Right atrium auricular region (tissue), 2 donors: ENCODE measurements at regions not wholly inside any gene's neighbourhood (a gene's known extent, or its start where the extent isn't known, plus 50 kb on each side); places are given as distances from the start of the nearest gene placed in this dataset.

Source experiments
- DNase-seq: peaks from one replicate; pipeline ENCODE4 v3.0.0-alpha.2; 2019; ENCODE audit warnings: low spot score
- H3K27ac ChIP-seq, 2 donors: fragments of 200-600 bp; sonication (generic); 1 replicate in 1 of 2; 2 replicates in 1 of 2; pipeline ENCODE4 v1.5.1; 2016 to 2019
- H3K27me3 ChIP-seq, 2 donors: fragments of 200-600 bp; sonication (generic); one replicate each; pipeline versions ENCODE4 v1.5.1 to v1.6.0; 2017 to 2019
- H3K36me3 ChIP-seq: fragments of 200-600 bp; sonication (generic); one replicate; pipeline ENCODE4 v1.5.1; 2016
- H3K4me1 ChIP-seq, 2 donors: fragments of 200-600 bp; sonication (generic); one replicate each; pipeline versions ENCODE4 v1.5.1 to v1.6.0; 2017 to 2019
- H3K4me3 ChIP-seq, 2 donors: fragments of 200-600 bp; sonication (generic); 1 replicate in 1 of 2; 2 replicates in 1 of 2; pipeline ENCODE4 v1.5.1; 2017 to 2019; ENCODE audit warnings: mild to moderate bottlenecking in 1 of 2, moderate library complexity in 1 of 2
- H3K9me3 ChIP-seq, 2 donors: fragments of 200-600 bp; sonication (generic); one replicate each; pipeline ENCODE4 v1.5.1; 2019
- TF ChIP-seq, protein P1 (sequence below), 2 donors: fragments of 200-600 bp; sonication (generic); IDR thresholded peaks; one replicate each; pipeline ENCODE4 v1.5.1; 2019; ENCODE audit warnings: antibody characterized with exemption in 2 of 2

DNA sequence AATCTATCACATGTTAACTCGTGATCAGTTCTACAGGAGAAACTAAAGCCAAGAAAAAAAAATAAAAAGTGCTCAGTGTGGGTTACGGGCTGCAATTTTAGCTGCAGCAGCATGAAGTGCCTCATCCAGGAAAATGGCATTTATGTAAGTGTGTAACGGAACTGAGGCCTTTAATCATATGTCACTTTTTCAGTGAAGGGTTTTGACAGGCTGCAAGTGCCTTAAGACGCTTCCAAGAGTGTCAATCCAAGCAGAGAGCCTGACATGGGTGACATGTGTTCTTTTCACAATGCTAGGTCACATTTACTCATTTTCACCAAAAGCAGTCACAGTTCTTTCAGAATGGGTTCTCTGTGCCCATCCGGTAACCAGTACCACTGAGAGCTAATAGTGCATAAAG, 604.6 kb downstream of the RAB28 start:
- TF ChIP-seq, protein P1, sequence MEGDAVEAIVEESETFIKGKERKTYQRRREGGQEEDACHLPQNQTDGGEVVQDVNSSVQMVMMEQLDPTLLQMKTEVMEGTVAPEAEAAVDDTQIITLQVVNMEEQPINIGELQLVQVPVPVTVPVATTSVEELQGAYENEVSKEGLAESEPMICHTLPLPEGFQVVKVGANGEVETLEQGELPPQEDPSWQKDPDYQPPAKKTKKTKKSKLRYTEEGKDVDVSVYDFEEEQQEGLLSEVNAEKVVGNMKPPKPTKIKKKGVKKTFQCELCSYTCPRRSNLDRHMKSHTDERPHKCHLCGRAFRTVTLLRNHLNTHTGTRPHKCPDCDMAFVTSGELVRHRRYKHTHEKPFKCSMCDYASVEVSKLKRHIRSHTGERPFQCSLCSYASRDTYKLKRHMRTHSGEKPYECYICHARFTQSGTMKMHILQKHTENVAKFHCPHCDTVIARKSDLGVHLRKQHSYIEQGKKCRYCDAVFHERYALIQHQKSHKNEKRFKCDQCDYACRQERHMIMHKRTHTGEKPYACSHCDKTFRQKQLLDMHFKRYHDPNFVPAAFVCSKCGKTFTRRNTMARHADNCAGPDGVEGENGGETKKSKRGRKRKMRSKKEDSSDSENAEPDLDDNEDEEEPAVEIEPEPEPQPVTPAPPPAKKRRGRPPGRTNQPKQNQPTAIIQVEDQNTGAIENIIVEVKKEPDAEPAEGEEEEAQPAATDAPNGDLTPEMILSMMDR (IDR thresholded peaks at IDR 0.05), result no peak
- no peaks in the 10 kb centered on the region for H3K27me3 ChIP-seq
- H3K36me3 ChIP-seq, result no peaks in the 10 kb centered on the region
- no peaks in the 10 kb centered on the region for H3K9me3 ChIP-seq
- no peaks in the 10 kb centered on the region for H3K4me1 ChIP-seq
- no peak for DNase-seq
- no peak overlapping the region for H3K4me3 ChIP-seq
- H3K27ac ChIP-seq, result no peak overlapping the region

DNA sequence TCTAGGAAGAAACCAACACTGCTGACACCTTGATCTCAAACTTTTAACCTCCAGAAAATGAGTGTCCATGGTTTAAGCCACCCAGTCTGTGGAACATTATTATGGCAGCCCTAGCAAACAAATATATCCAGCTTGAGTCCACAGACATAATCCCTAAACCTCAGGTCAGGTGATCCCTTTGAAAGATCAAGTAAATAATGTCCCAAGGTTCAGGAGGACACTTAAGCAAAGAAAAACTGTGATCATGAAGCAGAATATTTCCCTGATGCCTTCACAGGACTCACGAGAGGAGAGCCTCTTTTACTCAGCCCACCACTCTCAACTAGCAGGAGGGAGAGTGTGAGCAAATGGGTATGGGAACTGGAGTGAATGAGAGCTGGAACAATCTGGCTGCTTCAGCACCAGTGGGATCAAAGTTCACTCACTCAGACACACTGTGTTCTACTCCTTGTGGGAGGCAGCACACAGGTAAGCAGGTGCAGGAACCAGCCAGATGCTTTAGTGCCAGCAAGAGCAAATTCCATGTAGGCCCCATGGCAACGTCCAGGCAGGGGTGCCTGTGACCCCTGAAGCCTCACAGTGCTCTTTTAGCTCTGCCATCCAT, 608.4 kb downstream of the RAB28 start:
- no peaks in the 10 kb centered on the region for H3K36me3 ChIP-seq
- TF ChIP-seq, protein P1 (IDR thresholded peaks at IDR 0.05), result no peak
- H3K27ac ChIP-seq, result no peak overlapping the region
- no peaks in the 10 kb centered on the region for H3K9me3 ChIP-seq
- H3K4me1 ChIP-seq, result no peaks in the 10 kb centered on the region
- no peak overlapping the region for H3K4me3 ChIP-seq
- no peak for DNase-seq
- H3K27me3 ChIP-seq, result no peaks in the 10 kb centered on the region

DNA sequence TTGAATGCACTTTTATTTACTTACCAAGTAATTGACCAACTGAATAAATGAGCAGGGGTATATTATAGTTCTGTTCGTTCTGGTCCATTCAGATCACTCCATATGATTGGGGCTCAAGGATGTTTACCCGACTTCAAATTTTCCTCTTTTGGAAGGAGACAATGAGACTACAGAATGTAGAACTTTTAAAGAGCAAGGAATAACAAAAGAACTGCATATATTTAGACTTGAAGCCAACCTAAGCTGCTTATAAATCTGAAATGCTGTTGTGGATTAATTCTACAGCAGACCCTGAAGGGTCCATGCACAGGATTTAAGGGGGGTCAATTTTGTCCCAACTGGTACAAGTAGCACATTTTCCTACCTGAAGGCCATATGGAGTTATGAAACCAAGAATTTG, 610.8 kb downstream of the RAB28 start:
- no peaks in the 10 kb centered on the region for H3K36me3 ChIP-seq
- H3K4me3 ChIP-seq, result no peak overlapping the region
- DNase-seq, result no peak
- no peaks in the 10 kb centered on the region for H3K27me3 ChIP-seq
- TF ChIP-seq, protein P1 (IDR thresholded peaks at IDR 0.05), result no peak
- H3K27ac ChIP-seq, result no peak overlapping the region
- H3K9me3 ChIP-seq, result peaks cover 0 to 7% of the 10 kb centered on the region in 2 donors
- H3K4me1 ChIP-seq, result no peaks in the 10 kb centered on the region

DNA sequence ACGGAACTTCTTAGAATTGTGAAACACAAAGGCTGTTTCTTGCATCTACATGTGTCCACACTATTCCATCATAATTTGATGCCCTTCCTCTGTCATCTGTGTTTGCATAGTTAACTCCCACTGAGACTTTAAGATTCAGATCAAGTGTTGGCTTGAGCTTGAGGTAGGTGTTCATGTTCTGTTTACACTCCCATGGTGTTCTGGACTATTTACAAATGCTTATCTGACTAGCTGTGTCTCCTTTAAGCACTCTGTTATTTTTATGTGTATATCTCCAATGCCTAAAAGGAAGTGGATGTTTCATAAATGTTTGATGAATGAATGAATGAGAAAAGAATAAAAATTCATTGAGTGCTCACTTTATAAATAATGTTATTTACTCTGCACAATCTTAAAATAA, 622.7 kb downstream of the RAB28 start:
- no peaks in the 10 kb centered on the region for H3K27me3 ChIP-seq
- H3K36me3 ChIP-seq, result no peaks in the 10 kb centered on the region
- no peaks in the 10 kb centered on the region for H3K9me3 ChIP-seq
- H3K4me3 ChIP-seq, result no peak overlapping the region
- DNase-seq, result no peak
- no peaks in the 10 kb centered on the region for H3K4me1 ChIP-seq
- H3K27ac ChIP-seq, result no peak overlapping the region
- TF ChIP-seq, protein P1 (IDR thresholded peaks at IDR 0.05), result no peak

DNA sequence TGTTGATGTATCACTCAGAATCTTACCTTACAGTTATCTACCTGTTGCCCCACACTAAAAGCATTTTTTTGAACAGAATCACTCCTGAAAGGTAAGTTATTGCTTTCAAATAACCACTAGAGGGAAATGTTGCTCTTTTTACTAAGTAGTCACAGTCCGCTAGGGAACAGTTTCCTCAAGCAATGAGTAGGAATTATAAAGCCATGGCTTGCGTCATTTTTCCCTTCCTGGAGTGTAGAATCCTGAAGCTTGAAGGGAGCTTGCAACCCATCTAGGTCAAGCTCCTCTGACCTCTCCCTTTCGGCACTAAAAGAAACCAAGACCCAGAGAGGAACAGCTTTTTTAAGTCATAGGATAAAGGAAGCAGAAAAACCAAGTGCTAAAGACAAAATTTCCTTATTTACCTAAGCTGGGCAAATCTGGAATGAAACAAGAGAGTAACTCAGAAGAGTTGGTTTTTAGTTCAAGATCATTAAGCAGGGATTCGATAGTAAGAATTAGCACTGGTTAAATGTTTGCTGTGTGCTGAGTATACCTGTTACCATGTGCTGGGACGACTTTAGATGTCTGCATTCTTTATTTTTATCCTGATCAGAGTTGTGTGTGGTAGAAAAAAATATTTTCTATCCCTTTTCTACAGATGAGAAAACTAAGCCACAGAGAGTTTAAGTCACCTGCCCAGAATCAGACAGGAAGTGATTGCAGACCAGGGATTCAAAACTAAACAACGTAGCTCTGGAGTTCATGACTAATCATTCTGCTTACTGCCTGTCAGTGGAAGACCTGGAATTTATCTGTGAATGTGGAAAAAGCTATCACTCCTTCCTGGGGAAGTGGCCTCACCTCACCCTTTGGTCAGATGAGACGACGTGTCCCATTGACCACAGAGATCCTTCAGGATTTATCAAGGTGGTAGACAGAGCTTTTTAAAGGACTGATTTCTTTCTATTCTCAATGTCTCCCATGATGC, 631.5 kb downstream of the RAB28 start:
- Histone ChIP-seq H3K4me3 (no peak overlapping the region), H3K9me3 (no peaks in the 10 kb centered on the region), H3K4me1 (no peaks in the 10 kb centered on the region), H3K27me3 (no peaks in the 10 kb centered on the region), H3K27ac (no peak overlapping the region), H3K36me3 (no peaks in the 10 kb centered on the region)
- TF ChIP-seq, protein P1 (IDR thresholded peaks at IDR 0.05), result peak; percentile 11 to 74
- DNase-seq, result no peak
